SIG-M5 treated with dmso at 0.1 percent for 504 hours (cell line): ENCODE measurements at regions not wholly inside any gene's neighbourhood (a gene's known extent, or its start where the extent isn't known, plus 50 kb on each side); places are given as distances from the start of the nearest gene placed in this dataset.

Experiments used
- DNase-seq: peaks from one replicate; lab custom pipeline; 2025; ENCODE audit not compliant: unreplicated experiment; lab: John Stamatoyannopoulos, UW

DNA sequence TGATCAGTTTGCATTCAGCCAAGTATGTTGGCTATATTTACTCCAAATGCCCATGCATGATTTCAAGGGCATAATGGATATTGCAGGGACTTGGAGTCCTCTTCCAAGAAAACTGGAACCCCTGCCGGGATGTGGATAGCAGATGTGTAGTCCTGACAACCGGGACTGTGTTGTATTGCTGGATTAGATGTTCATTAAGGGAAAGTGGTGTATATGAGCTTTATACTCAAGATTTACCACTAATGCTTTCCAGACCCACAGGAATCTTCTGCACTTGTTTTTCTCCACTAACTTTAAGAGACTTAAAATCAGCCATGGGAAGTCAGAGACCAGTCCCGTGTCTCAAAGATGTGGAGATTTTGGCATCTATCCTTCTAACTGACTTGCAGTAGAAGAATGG, 770.9 kb downstream of the HDGFL1 start:
- DNase-seq: no peak

- no peak for DNase-seq
These were observed 774.4 kb downstream of the HDGFL1 start for GRCh38 chr6:23343610-23344306.

DNA sequence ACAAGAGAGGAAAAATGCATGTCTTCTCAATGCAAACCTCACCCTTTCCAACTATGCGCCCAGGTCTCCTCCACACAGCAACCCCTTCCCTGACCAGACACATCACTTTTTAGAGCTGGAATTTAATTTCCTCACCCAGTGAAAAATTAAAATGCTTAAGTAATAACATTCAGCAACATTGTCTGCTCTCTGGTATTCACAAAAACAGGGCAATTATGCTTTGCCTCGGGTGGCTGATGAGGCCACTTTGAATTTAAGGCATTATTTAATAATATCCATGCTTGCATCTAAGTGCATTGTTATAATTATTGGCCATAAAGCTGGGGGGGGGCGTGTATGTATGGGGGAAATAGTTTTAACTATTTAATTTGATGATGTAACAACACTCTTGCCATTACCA, 777.8 kb upstream of the NRSN1 start:
- no peak for DNase-seq

GRCh38 chr6:23349521-23350147, 776.4 kb upstream of the NRSN1 start:
- no peak for DNase-seq

DNA sequence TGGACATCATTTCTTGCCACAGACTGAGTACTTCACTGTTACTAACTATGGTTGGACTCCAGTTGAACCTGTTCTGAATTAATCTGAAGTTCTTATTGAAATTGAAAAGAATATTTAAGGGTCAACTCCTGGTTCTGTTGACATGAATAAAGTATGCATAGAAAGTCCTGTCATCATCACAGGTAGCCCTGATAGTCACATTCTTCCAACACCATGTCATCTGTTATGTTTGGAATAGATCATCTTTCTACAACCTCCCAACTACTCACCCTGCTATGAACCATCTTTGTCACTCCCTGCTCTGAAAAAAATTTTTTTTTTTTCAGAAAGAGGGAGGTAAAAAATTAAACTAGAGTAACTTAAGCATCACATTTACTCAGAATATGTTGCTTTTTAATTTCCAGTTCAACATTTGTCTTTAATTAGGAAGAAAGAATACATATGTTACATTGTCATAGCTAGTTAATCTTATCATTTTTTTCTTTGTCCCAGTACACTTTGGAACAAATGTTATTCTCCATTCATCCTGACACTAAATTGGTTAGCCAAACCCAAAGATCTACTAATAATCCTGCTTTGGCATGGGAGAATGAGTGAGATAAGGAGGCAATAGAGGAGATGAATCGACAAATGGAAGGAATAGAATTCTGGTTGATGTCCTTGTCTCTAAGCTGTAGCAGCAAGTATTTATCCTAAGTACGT, 775.1 kb upstream of the NRSN1 start:
- DNase-seq: peak; percentile 2

DNA sequence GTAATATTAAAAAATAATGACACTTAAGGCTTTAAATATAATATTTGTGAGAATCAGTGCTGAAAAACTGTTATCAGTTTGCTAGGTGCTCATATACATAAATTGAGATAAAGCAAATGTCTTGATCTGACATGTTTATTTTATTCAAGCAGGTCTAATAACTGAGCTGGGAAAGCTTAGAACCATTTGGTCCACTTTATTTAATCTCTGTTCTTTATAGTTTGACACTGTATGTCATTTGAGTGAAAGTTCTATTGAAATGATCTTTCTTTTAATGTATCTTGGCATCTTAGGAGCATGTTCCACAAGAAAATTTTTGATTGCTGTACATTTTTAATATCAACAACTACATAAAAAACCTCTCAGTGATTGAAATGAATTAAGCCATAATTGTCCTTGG, 772.0 kb upstream of the NRSN1 start:
- no peak for DNase-seq

DNA sequence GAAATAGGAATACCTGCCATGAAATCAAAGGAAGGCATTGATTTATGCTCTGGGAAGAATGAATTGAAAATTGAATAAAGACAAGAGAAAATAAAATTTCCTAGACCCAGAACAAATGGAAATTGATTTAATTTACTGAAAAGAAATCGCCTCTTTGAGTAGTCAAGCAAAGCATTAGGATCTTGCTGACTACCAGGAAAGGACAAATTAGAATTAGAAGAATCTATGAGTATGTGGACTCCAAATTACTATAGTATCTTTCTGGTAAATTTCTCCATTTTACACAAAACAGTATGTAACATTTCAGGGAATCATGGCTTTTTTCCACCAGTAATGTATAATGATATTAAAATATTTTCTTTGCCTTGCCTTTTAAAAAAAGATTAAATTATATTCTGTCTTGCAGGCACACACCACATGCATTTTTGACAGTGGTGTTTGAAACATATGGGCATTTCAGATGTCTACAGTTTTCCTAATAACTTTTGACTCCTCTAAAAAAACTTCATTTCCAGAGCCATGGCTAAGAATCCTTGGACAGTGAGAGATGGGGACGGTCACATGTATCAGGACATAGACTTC, 768.7 kb upstream of the NRSN1 start:
- DNase-seq: no peak

GRCh38 chr6:23365732-23366131, 760.3 kb upstream of the NRSN1 start:
- no peak for DNase-seq

DNA sequence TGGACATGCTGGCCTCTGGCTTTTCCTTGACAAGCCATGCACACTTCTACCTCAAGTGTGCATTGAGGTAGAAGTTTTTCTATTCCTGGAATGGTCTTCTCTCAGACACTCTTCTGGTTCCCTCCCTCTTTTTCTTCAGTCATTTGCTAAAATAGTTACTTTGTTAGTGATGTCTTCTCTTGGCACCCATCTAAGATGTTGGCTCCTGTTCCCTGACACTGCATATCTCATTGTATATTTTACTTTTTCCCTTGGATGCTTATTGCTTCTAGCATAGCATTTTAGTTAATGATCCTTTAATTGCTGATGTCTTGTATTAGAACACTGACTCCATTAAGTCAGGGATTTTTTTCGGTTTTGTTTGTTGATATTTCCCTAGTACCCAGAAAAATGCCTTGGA, 758.7 kb upstream of the NRSN1 start:
- no peak for DNase-seq

DNA sequence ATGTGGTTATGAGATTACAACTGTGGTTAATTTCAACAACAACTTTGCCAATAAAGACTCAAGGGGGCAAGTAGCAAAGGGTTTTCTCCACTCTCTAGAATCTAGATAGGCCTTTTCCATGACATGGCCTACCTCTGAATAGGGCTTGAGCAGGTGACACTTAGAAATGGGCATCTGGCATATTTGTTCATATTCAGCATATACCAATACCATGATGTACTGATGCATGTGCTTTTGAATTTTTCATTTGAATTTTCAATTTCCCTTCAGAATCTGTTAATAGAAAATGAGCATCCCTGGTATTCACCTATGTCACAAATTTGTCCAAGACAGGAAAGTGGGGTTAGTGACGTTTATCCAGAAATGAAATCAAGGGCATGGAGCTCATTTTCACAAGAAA, 757.5 kb upstream of the NRSN1 start:
- no peak for DNase-seq

GRCh38 chr6:23370051-23370450, 756.0 kb upstream of the NRSN1 start:
- no peak for DNase-seq

- DNase-seq: no peak
These were observed 754.7 kb upstream of the NRSN1 start for GRCh38 chr6:23371132-23371915.

- no peak for DNase-seq
These were observed 748.2 kb upstream of the NRSN1 start for GRCh38 chr6:23377830-23378229.

DNA sequence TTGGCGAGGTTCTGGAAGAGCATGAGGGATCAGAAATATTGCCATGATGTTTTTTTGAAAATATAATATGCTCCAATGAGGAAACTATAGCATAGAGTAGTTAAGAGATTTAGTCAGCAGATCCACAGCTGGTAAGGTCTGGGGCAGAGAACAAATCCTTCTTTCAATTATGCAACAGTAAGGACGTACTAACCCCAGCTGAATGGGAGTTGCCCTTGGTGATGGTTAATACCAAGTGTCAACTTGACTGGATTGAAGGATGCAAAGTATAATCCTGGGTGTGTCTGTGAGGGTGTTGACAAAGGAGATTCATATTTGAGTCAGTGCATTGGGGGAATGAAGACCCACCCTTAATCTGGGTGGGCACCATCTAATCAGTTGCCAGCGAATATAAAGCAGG, 745.5 kb upstream of the NRSN1 start:
- DNase-seq: no peak

GRCh38 chr6:23388086-23388783, 737.8 kb upstream of the NRSN1 start:
- DNase-seq: no peak

GRCh38 chr6:23389386-23389785, 736.6 kb upstream of the NRSN1 start:
- DNase-seq: no peak

DNA sequence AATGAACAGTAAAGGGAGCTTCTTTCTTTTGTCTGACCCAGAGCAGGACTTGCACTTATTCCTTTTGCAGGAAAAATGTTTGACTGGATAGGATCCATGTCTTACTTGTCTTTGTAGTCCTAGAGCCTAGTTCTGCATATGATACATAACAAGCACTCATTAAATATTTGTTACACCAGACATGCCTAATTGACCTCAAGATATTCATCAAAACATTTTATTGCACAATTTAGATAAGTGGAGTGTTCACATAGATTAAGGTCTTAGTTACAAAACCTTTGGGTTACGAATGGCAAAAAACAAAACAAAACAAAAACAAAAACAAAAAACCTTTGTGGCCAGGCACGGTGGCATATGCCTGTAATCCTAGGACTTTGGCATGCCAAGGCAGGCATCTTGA, 735.8 kb upstream of the NRSN1 start:
- DNase-seq: no peak

DNA sequence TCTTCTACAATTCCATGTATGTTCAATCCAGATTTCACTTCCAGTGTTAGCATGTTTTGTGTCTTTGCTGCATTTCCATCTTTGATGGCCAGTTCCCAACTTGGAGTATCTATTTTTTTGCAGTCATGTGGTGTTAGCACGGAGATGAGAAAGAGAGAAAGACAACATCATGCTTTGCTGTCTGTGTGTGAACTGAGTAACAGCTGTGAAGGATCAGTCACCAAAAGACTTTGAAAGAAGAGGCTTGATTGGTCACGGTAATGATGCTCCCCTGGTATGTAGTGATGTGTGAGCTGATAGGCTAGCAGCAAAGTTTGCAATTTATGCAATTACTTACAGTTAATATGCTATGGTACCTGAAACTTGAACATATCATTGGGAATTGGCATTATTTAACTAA, 731.3 kb upstream of the NRSN1 start:
- DNase-seq: no peak

- DNase-seq: no peak
These were observed 730.6 kb upstream of the NRSN1 start for GRCh38 chr6:23395381-23395780.

- DNase-seq: no peak
These were observed 729.1 kb upstream of the NRSN1 start for GRCh38 chr6:23396949-23397348.

DNA sequence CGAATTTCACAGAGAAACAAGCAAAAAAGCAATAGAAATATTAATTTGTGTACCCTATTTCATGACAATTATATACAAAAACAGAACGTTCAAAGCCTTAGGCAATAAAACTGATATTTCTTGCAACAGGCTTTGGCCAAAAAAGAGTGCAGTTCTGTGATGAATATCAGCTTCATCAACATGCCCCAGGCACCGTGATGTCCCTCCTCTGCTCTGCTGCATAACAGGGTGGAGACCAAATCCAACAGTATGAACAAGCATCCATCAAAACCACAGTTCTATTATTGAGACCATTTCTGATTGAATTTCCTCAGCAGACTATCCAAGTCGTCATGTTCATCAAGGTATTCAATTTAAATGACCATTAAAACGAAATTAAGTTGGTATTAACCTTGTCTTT, 722.6 kb upstream of the NRSN1 start:
- no peak for DNase-seq
